ENCODE measurements at regions not wholly inside any gene's neighbourhood (a gene's known extent, or its start where the extent isn't known, plus 50 kb on each side); places are given as distances from the start of the nearest gene placed in this dataset.

DNA sequence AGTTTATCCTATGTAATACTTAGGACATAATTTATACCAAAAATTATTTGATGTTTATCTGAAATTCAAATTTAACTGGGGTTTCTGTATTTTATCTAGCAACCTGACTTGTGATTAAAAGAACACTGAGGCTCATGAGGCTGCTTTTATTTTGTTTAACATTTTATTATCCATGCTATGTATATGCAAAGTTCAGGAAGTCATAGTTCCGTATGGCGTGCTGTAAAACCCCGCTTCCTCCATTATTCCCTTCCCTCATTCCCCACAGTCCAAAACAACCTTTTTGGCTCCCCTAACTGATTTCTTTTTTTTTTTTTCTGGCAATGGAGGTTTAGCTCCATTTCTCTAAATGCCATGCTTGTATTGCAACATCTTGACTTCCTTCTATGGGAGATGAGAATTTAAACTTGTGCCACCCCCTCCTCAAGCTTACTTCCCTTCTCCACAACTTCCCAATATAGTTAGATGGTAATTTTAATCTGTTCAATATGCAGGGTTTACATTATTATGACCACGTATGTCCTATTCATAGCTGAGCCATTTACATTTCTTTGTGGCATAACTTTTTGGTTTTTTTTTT, 138.0 kb upstream of the DNAH14 start:
- DNase-seq: no peak
- no peak for TF ChIP-seq GATA1 (IDR thresholded peaks at IDR 0.05; ENCODE audit: low read depth, low read length)
- no peak for TF ChIP-seq POLR2A (IDR thresholded peaks at IDR 0.05; ENCODE audit: low read length)

DNA sequence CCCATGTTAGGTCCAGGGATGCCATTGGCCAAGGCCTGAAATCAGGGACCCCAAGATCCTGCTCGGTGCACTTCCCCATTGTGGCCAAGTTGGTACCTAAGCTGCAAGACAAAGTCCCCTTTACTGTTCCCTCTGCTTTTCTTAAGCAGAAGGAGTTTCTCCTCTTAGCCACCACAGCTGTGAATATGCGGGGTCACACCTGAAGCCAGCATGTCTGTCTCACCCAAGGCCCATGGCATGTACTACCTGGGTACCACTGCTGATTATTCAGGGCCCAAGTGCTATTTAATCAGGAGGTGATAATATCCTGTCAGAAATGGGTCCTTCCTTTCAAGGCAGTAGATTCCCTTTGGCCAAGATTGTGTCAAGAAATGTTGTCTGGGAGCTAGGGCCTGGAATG, 133.9 kb upstream of the DNAH14 start:
- TF ChIP-seq GATA1 (IDR thresholded peaks at IDR 0.05; ENCODE audit: low read depth, low read length) (no peak), POLR2A (IDR thresholded peaks at IDR 0.05; ENCODE audit: low read length) (no peak)
- no peak for DNase-seq

DNA sequence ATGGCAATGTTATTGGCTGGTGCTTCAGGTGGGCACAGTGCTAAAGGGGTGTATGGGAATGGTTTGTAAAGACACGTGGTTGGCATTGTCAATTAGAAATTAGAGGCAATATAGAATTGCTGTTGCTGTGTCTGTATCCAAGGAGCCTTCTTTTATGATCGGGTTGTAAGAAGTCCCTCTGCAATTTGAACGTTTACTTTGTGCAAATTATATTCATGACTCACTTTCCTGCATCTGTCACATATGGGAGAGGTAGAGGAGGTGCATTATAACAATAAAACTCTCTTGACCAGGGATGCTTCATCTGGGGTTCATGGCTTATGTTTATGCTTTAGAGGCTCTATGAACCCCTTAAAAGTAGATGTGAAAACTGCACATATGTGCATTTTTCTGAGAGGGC, 130.4 kb upstream of the DNAH14 start:
- no peak for DNase-seq
- TF ChIP-seq GATA1 (IDR thresholded peaks at IDR 0.05; ENCODE audit: low read depth, low read length) (no peak), POLR2A (IDR thresholded peaks at IDR 0.05; ENCODE audit: low read length) (no peak)

DNA sequence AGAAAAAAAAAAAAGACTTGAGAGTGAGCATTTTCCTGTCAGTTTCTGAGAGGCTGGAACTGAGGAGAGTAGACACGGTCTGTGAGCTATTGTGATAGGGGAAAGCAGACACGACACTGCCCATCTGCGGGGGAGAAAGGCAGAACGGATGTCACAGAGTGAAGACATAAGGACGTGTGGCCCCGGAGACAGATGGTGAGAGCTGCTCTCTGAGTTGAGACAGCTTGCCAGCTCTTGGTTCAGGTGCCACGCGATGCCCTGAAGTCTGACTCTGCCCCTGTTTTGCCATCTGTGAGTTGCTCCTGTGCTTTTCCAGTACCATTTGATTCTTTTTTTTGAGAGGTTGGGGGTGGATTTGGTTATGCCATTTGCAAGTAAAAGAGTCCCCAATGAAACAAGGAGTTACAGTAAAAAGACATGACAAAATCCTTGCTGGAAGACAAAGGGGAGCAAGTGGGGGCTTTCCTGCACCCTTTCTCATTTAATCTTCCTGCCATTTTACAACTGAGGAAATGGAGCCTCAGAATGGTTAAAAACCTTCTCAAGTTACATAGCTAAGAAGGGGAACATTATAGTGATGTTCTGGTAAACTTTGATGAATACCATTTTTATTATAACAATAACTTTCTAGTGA, 128.9 kb upstream of the DNAH14 start:
- no peak for TF ChIP-seq POLR2A (IDR thresholded peaks at IDR 0.05; ENCODE audit: low read length)
- TF ChIP-seq GATA1 (IDR thresholded peaks at IDR 0.05; ENCODE audit: low read depth, low read length): no peak

GRCh38 chr1:224801844-224802490, 127.5 kb upstream of the DNAH14 start:
- TF ChIP-seq POLR2A (IDR thresholded peaks at IDR 0.05; ENCODE audit: low read length): no peak
- no peak for TF ChIP-seq GATA1 (IDR thresholded peaks at IDR 0.05; ENCODE audit: low read depth, low read length)

More for the DNA sequence above, 128.9 kb upstream of the DNAH14 start:
- DNase-seq: no peak

GRCh38 chr1:224802617-224803016, 126.9 kb upstream of the DNAH14 start:
- no peak for TF ChIP-seq GATA1 (IDR thresholded peaks at IDR 0.05; ENCODE audit: low read depth, low read length)
- no peak for DNase-seq

More at GRCh38 chr1:224801844-224802490, 127.5 kb upstream of the DNAH14 start:
- no peak for DNase-seq

GRCh38 chr1:224804220-224804619, 125.3 kb upstream of the DNAH14 start:
- TF ChIP-seq POLR2A (IDR thresholded peaks at IDR 0.05; ENCODE audit: low read length) (no peak), GATA1 (IDR thresholded peaks at IDR 0.05; ENCODE audit: low read depth, low read length) (no peak)
- no peak for DNase-seq

DNA sequence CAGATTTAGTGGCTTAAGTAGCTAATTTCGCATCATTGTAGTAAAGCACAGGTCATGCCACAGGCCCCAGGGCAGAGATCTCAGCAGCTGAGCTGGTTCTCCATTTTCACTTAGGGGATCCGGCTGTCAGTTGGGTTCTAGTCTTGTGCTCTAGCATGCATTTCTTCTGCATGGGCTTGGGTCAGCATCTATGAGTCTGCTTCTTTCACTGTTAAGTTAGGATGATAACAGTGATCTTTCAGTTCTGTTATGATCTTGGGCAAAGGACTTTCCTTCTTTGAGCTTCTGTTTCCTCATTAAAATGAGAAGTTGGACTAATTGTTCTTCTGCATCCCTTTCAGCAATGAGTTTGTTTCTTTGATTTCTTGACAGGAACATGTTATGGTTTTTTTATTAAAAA, 123.6 kb upstream of the DNAH14 start:
- no peak for TF ChIP-seq GATA1 (IDR thresholded peaks at IDR 0.05; ENCODE audit: low read depth, low read length)
- DNase-seq: no peak

- no peak for TF ChIP-seq POLR2A (IDR thresholded peaks at IDR 0.05; ENCODE audit: low read length)
- no peak for TF ChIP-seq GATA1 (IDR thresholded peaks at IDR 0.05; ENCODE audit: low read depth, low read length)
- DNase-seq: no peak
These were observed 120.3 kb upstream of the DNAH14 start for GRCh38 chr1:224809137-224809536.

DNA sequence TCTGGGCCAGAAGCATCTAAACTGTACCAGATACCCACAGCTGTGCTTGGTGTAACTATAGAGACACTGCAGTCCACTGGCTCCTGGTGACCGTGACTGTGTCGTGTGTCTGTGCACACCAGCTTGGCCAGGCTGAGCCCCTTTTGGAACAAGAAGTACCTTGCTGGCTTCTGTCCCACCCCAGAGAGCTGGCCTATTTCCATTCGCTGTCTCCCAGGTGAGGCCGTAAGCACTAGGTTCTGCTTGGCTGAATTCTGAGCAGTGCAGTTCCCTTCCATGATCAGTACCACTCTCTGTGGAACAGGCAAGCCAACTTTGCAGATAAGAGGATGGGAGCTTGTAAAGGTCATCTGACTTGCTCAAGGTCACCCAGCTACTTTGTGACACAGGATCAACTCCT, 119.9 kb upstream of the DNAH14 start:
- DNase-seq: no peak
- TF ChIP-seq POLR2A (IDR thresholded peaks at IDR 0.05; ENCODE audit: low read length) (no peak), GATA1 (IDR thresholded peaks at IDR 0.05; ENCODE audit: low read depth, low read length) (no peak)

- no peak for DNase-seq
- TF ChIP-seq GATA1 (IDR thresholded peaks at IDR 0.05; ENCODE audit: low read depth, low read length): no peak
- no peak for TF ChIP-seq POLR2A (IDR thresholded peaks at IDR 0.05; ENCODE audit: low read length)
These were observed 117.9 kb upstream of the DNAH14 start for GRCh38 chr1:224811564-224811963.

DNA sequence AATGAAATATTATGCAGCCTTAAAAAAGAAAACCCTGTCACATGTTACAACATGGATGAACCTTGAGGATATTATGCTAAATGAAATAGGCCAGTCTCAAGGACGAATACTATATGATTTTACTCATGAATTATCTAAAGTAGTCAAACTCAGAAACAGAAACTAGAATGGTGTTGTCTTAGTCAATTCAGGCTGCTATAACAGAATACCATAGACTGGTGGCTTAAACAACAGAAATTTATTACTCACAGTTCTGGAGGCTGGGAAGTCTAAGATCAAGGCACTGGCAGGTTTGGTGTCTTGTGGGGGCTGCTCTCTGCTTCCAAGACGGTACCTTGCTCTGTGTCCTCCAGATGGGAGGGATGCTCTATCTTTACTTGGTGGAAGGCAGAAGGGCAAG, 113.8 kb upstream of the DNAH14 start:
- no peak for DNase-seq
- TF ChIP-seq GATA1 (IDR thresholded peaks at IDR 0.05; ENCODE audit: low read depth, low read length): no peak
- TF ChIP-seq POLR2A (IDR thresholded peaks at IDR 0.05; ENCODE audit: low read length): no peak

DNA sequence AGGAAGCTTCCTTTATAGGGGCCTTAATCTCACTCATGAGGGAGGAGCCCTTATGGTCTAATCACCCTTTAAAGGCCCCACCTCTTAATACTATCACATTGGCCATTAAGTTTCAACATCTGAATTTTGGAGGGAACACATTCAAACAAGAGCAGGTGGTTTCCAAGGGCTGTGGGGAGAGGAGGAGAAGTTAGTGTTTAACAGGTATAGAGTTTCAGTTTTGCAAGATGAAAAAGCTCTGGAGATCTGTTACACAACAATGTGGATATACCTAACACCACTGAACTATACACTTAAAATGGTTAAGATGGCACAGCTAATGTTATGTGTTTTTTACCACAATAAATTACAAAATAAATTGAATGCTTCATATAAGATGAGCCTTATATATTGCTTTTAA, 113.4 kb upstream of the DNAH14 start:
- DNase-seq: no peak
- no peak for TF ChIP-seq POLR2A (IDR thresholded peaks at IDR 0.05; ENCODE audit: low read length)
- TF ChIP-seq GATA1 (IDR thresholded peaks at IDR 0.05; ENCODE audit: low read depth, low read length): no peak

DNA sequence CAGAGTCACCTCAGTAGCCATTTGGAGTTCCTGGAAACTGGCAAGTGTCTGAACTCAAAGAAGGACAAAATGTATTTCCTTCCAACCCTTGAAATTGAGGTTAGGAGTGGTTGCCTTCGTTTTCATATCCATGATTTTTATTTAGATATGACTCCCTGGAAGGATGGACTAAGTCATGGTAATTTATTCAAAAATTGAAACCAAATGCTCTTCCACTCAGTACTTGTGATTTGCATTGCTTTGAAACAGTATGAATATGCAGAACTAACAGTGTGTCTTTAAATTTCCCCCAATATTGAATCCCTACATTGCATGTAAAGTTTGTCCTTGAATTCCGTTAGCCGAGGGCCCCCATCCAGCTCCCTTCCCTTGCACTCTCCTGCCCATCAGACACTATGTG, 112.1 kb upstream of the DNAH14 start:
- DNase-seq: no peak
- no peak for TF ChIP-seq POLR2A (IDR thresholded peaks at IDR 0.05; ENCODE audit: low read length)
- no peak for TF ChIP-seq GATA1 (IDR thresholded peaks at IDR 0.05; ENCODE audit: low read depth, low read length)

DNA sequence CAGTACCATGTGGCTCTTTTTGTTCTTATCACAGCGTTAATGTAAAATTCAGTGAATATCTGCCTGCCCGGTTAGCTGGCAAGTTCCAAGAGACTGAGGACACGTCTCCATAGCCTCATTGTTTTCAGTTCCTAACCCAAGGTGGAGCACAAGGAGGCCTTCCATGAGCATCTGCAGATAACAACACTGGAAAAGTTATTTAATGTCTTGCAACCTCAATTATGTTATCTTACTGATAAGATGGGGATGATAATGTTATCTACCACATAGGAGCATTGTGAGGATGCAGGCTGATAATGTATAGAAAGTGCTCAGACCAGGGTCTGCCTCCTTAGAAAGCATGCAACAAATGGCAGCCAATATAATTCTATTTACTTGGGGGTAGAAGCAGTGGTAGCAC, 109.6 kb upstream of the DNAH14 start:
- TF ChIP-seq GATA1 (IDR thresholded peaks at IDR 0.05; ENCODE audit: low read depth, low read length) (no peak), POLR2A (IDR thresholded peaks at IDR 0.05; ENCODE audit: low read length) (no peak)
- no peak for DNase-seq
